Glomerular endothelial cell (primary cell): ENCODE measurements at regions not wholly inside any gene's neighbourhood (a gene's known extent, or its start where the extent isn't known, plus 50 kb on each side); places are given as distances from the start of the nearest gene placed in this dataset.
A peak's percentile ranks its signal among the peaks of the same experiment; 100 is the strongest.
"Not testable (repeated sequence)": the region's sequence is repeated elsewhere in the genome, so short reads cannot be mapped to it uniquely, and the experiment has no call there.

Source experiments
- DNase-seq: peaks from one replicate; pipeline ENCODE4 v3.0.0-alpha.2; 2011; ENCODE audit warnings: low read depth, low spot score; ENCODE audit errors: extremely low read depth

DNA sequence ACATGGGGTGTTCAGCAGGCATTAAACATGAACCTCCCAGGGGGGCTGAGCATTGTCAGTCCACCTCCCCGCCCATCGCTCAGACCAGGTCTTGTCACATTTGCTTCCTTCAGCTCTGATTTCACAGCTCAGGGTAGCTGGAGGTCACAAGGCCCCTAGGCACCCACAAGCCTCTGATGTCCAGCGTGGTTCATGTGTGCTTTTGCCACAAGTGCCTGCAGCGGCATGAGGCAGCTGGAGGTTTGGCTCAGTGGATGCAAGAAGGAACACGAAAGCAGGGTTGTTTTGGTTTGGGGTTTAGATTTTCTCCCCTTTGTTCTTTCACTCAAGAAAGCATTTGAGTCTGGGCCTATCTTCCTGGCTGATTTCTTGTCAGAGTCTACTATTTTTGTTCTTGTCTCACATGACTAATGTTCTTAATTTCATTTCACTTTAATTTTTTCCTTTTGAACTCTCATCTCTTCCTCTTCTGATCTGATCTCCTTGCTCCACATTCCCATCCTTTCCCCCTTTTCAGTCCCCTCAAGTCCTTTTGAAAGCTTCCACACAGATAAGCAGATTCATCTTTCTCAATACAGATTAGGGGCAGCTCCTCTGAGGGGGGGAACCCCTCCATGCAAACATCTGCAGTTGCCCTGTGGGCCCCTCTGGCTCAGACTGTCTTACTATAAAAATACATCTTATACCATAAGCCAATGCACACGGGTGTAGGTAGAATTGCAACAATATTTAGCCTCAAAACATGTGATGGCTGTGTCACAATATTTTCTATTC is 68.1 kb upstream of the CEP85L start:
- DNase-seq = no peak

DNA sequence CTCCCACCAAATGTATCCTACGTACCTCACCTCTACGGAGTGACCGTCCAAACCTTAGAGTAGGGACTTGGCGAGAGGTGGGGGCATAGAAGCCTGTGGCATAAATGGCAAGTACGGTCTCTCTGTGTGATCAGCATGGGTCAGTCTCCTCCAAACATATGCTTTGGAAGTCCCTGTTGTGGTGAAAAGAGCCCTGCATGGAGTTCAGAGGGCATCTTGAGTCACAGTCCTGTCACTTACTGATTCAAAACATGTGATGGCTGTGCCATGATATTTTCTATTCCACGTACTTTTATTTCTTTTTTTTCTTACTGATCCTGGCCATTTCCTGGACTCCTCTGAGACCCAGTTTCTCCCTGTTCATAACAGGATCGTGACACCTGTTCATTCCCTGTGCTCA is 67.5 kb upstream of the CEP85L start:
- DNase-seq = no peak

DNA sequence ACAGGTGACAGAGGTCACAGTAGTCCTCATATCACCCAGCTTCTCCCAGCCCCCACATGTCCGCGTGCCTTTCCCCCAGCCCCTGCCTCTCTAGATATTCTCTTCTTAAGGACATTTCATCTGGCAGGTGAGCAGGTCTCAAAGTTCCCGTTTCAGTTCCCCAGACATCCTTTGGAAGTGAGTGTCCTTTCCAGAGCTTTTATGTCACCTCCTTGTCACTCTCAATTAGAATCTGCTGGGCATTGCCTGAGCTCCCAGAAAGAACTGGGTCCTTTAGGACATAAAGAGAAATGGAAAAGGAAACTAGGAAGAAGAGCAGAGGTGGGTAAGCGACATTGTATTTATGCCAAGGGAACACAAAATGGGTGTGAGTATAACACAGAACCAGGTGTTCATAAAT is 66.9 kb upstream of the CEP85L start:
- DNase-seq = no peak

DNA sequence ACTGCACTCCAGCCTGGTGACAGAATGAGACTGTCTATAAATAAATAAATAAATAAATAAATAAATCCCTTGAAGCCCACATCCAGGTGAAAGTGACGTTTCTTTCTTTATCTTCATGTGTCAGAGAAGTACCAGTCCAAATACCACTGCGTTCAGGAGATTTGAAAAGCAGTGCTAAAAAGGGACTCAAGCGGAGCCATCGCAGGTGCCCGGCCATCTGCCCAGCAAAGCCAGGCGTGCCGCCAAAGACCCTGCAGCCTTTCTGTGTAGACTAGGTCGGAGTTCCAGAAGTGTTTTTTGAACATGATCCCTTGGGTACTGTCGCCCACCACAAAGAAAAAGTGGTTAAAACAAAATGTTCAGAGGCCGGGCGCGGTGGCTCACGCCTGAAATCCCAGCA is 65.7 kb upstream of the CEP85L start:
- no peak for DNase-seq

DNA sequence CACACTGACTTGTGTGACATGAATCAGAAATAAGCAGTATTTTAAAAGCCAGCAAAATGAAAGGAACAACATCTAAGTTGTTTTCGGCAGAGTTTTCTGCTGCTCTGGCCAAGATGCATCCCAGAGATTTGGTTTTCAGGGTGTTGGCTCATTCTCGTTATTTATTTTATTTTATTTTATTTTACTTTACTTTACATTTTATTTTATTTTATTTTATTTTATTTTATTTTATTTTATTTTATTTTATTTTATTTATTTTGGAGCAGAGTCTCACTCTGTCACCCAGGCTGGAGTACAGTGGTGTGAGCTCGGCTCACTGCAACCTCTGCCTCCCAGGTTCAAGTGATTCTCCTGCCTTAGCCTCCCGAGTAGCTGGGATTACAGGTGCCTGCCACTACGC is 64.5 kb upstream of the CEP85L start:
- DNase-seq = not testable (repeated sequence)

DNA sequence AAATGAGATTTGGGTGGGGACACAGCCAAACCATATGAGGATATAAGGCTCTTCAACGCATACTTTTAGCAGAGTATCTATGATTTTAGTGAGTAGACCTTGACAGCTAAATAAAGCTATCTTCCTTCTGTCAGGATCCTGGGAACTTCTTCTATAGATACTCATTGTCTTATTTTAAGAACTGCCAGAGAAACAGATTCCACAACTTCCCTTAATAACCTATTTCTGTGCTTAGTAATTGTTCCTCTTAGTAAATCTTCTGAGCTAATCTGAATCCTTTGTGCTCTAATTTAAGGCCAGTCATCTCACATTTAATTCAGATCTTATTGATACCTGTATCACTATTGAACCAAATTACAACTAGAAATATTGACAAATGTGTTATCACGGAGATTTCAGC is 64.0 kb upstream of the CEP85L start:
- no peak for DNase-seq

DNA sequence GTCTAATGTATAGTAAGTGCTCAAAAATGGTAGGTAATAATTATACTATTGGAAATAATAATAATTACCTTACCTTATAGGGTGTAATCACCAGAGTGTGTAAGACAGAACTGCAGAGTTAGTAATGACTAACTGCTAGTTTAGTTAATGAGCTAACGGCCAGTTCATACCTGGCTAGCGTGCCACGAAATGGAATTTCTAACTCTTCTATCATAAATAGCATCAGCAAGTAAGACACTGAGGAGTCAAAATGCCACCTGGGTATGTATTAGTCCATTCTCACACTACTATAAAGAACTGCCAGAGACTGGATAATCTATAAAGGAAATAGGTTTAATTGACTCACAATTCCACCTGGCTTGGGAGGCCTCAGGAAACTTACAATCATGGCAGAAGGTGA is 63.4 kb upstream of the CEP85L start:
- no peak for DNase-seq

DNA sequence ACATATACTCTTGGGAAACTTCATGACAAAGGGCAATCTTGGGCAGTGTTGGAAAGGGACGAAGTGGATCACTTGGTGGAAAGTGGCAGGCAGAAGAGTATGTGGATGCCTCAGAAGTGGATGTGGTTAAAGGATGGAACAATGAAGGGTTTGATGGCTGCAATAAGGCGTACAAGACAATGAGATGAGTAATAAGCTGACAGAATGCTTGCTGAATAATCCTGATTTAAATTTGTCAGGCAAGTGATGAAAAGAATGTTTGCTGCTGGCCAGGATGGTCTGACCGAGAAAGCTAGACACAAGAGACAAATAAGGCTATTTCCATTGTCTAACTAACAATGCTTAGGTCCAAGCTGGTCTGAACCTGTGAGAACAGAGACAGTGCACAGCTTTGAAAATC is 61.6 kb upstream of the CEP85L start:
- no peak for DNase-seq

DNA sequence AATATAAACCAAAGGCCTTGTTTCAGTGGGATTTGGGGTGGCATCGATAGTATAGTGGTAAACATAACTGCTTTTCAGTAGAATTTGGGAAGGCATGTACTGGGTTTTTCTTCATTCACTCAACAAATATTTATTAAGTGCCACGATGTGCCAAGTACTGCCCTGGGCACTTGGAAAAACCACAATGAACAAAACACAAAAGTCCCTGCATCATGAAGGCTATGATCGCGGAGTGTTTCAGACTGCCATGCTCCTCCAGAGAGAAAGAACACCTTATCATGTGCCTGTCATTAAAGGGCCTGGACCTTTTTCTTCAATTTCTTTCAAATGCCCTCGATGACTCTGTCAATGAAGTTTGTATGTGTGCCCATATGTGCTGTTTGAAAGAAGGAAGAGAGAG is 59.2 kb upstream of the CEP85L start:
- no peak for DNase-seq

DNA sequence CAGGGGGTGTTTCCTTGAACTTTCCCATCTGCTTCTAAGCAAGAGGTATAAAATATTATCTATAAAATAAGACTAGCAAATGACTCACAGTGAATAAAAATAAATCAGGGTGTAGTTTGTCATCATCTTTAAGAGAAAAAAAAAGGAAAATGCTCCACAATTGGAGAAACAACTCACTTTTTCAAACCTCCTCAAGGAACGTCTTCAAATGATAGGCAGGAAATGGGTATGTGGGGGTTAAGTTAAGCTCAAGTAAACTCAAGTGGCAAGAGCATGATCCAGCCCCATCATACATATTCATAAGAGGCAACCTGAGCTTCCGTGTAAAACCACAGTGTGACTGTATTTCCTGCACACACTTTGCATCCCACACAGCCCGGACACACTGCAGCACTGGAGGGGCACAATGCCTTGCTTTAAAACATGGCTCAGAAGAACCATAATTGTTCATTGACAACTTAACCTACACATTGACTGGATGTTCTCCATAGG is 58.5 kb upstream of the CEP85L start:
- DNase-seq = peak; percentile 41

DNA sequence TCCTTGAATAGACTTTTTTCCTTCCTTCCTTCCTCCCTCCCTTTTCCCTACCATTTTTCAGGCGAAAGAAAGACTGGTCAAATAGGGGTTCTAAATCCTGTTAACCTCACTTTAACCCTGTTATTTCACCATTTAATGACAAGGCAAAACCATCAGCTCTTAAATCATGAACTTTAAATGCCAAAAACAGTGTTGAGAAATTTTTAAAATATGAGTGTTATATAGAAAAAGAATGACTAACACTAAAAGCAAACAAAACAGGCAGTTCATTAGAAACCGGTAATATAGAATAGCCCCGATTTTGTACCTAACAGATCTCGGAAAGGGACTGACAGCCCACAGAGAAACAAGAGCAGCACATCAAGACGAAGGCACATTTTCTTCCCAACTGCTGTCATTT is 57.4 kb upstream of the CEP85L start:
- DNase-seq = no peak

DNA sequence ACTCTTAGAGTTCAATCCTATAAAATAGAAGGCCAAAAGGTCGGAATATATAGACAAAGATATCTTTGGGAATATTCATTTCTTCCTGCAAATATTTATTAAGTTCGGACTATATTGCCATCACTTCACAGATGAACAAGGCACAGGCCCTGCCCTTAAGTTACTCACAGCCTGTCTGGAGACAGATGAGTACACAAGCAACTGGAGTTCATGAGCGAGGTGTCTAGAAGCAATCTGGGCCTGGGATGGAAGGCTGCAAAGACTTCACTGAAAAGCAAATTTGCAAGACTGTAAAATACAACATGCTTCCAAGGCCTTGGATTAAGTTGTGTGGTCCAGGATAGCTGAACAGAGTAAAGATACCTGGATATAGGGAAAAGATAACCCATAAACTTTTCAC is 56.7 kb upstream of the CEP85L start:
- DNase-seq = no peak

DNA sequence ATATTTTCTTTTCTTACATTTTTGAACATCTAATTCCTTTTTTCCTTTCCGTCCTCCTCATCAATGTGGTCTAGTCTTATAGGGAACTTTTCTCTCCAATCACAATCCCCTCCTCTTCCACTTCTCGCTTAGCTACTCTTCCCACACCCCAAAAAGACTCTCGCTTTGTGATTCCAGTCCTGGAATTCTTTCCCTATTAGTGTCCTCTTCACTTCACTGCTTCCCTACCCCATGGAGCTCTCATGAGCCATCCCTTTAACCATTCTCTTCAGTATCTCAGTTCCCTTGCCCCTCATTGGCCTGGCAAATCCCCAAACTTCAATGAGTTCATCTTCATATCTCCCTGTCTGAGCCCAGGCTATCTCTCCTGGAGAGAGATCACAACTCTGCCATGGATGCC is 55.3 kb upstream of the CEP85L start:
- no peak for DNase-seq

DNA sequence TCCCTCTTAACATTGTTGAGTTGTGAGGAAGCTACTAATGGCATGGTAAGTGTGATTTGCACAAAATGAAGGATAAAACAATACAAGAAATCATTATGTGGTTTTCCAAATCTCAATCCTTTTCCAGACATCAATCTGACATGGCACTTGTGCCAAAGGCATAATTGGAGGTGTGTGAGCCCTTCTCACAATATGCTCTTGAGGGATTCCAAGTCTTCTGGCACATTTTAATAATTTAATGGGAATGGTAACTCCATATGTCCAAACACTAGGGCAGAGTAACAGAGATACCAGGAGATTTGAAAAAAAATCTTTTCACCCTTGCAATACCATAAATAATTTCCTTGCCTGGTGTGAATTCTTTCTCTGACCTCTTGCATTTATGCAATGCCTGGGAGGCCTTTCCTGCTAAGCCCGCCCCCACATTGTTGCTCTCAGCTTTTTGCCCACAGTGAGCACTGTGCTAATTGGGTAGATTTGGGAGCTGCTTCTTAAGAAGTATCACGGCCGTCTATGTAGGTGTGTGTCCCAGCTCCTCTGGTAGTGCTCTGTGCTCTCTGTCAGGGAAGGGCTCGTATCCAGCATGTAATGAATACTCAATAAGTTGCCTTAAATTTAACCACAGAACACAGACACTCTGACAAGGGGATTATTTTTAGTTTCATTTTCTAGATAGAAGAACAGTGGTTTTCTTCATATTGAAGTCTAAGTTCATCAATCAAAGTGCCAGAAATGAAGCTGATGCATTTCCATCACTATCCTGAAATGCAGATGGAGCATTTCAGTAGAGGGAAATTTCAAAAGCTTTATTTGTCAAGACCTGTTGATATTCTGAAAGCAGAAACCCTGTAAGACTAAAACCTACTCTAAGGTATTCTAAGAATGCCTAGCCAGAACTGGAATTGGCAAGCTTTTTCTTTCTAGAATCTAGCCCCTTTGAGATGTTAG is 54.4 kb upstream of the CEP85L start:
- no peak for DNase-seq

DNA sequence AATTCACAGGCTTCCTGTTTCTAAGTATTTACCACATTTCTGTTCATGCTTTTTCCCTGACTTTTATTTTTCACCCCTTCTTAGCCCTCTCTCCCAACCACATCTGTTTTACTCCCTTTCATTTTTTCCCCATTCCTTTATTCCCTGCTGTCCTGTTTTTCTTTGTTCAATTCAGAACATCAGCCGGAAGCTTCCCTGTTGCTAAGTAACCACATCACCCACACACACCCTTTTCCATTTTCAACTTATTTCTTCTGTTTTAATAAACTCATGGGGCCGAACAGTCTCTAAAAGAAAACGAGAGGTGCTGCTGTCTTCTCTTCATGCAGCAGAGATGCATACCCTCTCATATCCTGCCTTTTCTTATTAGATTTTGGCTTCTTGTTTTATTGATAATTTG is 53.5 kb upstream of the CEP85L start:
- no peak for DNase-seq

DNA sequence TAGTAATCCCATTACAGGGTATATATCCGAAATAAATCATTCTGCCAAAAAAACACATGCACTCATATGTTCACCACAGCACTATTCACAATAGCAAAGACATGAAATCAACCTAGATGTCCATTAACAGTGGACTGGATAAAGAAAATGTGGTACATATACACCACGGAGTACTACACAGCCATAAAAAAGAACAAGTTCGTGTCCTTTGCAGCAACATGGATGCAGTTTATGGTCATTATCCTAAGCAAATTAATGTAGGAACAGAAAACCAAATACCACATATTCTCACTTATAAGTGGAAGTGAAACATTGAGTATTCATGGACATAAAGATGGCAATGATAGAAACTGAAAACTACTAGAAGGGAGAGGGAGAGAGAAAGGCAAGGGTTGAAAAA is 49.9 kb upstream of the CEP85L start:
- DNase-seq = not testable (repeated sequence)
